GM08714 (cell line): ENCODE measurements at regions not wholly inside any gene's neighbourhood (a gene's known extent, or its start where the extent isn't known, plus 50 kb on each side); places are given as distances from the start of the nearest gene placed in this dataset.

Source experiments
- H3K4me3 ChIP-seq: fragments of 200-500 bp; sonication (Bioruptor generic); 2 replicates; pipeline ENCODE4 v1.5.1; 2014; ENCODE audit warnings: mild to moderate bottlenecking, low read length, inconsistent platforms
- ZNF274 ChIP-seq: IDR thresholded peaks from 2 replicates; pipeline ENCODE4 v1.6.1; 2012; ENCODE audit warnings: mild to moderate bottlenecking, low read depth, low read length

- no peak overlapping the region for H3K4me3 ChIP-seq
These were observed 103.4 kb upstream of the TMEM18 start for GRCh38 chr2:780581-780980.

GRCh38 chr2:780002-780401 is 102.8 kb upstream of the TMEM18 start:
- TF ChIP-seq ZNF274 = no peak
- H3K4me3 ChIP-seq = no peak overlapping the region

More at GRCh38 chr2:780581-780980, 103.4 kb upstream of the TMEM18 start:
- no peak for TF ChIP-seq ZNF274

GRCh38 chr2:778731-779350 is 101.6 kb upstream of the TMEM18 start:
- no peak for TF ChIP-seq ZNF274

GRCh38 chr2:777546-777945 is 100.3 kb upstream of the TMEM18 start:
- TF ChIP-seq ZNF274 = no peak
- no peak overlapping the region for H3K4me3 ChIP-seq

More at GRCh38 chr2:778731-779350, 101.6 kb upstream of the TMEM18 start:
- H3K4me3 ChIP-seq = no peak overlapping the region

GRCh38 chr2:777051-777450 is 99.8 kb upstream of the TMEM18 start:
- no peak overlapping the region for H3K4me3 ChIP-seq
- TF ChIP-seq ZNF274 = no peak

- TF ChIP-seq ZNF274 = no peak
- H3K4me3 ChIP-seq = no peak overlapping the region
These were observed 99.3 kb upstream of the TMEM18 start for GRCh38 chr2:776487-776886.

- no peak overlapping the region for H3K4me3 ChIP-seq
- TF ChIP-seq ZNF274 = no peak
These were observed 98.8 kb upstream of the TMEM18 start for GRCh38 chr2:776038-776437.

GRCh38 chr2:774436-774835 is 97.2 kb upstream of the TMEM18 start:
- no peak for TF ChIP-seq ZNF274
- no peak overlapping the region for H3K4me3 ChIP-seq

GRCh38 chr2:773256-774160 is 96.3 kb upstream of the TMEM18 start:
- TF ChIP-seq ZNF274 = no peak

GRCh38 chr2:771538-771937 is 94.3 kb upstream of the TMEM18 start:
- no peak overlapping the region for H3K4me3 ChIP-seq
- no peak for TF ChIP-seq ZNF274

More at GRCh38 chr2:773256-774160, 96.3 kb upstream of the TMEM18 start:
- no peak overlapping the region for H3K4me3 ChIP-seq

GRCh38 chr2:770776-771175 is 93.6 kb upstream of the TMEM18 start:
- H3K4me3 ChIP-seq = no peak overlapping the region
- TF ChIP-seq ZNF274 = no peak

- TF ChIP-seq ZNF274 = no peak
- H3K4me3 ChIP-seq = no peak overlapping the region
These were observed 92.6 kb upstream of the TMEM18 start for GRCh38 chr2:769771-770170.

- TF ChIP-seq ZNF274 = no peak
- H3K4me3 ChIP-seq = no peak overlapping the region
These were observed 91.2 kb upstream of the TMEM18 start for GRCh38 chr2:768451-768850.

- TF ChIP-seq ZNF274 = no peak
- no peak overlapping the region for H3K4me3 ChIP-seq
These were observed 90.7 kb upstream of the TMEM18 start for GRCh38 chr2:767944-768343.

- no peak overlapping the region for H3K4me3 ChIP-seq
- no peak for TF ChIP-seq ZNF274
These were observed 90.2 kb upstream of the TMEM18 start for GRCh38 chr2:767440-767839.
